Peyer's patch (tissue), 4 donors: ENCODE measurements at regions not wholly inside any gene's neighbourhood (a gene's known extent, or its start where the extent isn't known, plus 50 kb on each side); places are given as distances from the start of the nearest gene placed in this dataset.

Source experiments
- POLR2A ChIP-seq, 2 donors: fragments of 450-650 bp; IDR thresholded peaks; one replicate each; pipeline ENCODE4 v1.5.1; 2017; ENCODE audit warnings: antibody characterized with exemption in 2 of 2, mild to moderate bottlenecking in 2 of 2, moderate library complexity in 2 of 2
- TF ChIP-seq, protein P1 (sequence below), 6 experiments: fragments of 450-650 bp in 4 of 6; fragments of 200-600 bp in 2 of 6; sonication (generic) in 1 of 6; IDR thresholded peaks; one replicate each; pipeline ENCODE4 v1.5.1; 2017 to 2019; ENCODE audit warnings: antibody characterized with exemption in 6 of 6, mild to moderate bottlenecking in 3 of 6, moderate library complexity in 1 of 6

DNA sequence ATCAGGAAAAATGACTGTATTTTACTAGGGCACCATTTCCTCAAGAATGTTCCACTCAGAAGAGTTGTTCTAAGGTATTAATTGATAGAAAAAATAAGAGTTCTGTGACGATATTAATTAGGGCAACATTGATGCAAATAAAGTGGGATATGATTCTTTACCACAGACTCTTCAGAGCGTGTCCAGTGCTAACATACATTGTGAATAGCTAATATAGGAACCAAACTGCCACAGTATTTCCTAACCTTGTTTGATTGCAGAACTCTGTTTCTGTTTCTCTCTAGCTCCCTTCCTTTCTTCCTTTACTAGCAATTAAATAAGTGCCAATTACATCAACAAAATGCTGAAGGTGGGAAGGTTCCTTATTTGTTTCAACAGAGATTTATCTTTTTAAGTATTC is 154.1 kb upstream of the CPEB2 start:
- TF ChIP-seq, protein P1, sequence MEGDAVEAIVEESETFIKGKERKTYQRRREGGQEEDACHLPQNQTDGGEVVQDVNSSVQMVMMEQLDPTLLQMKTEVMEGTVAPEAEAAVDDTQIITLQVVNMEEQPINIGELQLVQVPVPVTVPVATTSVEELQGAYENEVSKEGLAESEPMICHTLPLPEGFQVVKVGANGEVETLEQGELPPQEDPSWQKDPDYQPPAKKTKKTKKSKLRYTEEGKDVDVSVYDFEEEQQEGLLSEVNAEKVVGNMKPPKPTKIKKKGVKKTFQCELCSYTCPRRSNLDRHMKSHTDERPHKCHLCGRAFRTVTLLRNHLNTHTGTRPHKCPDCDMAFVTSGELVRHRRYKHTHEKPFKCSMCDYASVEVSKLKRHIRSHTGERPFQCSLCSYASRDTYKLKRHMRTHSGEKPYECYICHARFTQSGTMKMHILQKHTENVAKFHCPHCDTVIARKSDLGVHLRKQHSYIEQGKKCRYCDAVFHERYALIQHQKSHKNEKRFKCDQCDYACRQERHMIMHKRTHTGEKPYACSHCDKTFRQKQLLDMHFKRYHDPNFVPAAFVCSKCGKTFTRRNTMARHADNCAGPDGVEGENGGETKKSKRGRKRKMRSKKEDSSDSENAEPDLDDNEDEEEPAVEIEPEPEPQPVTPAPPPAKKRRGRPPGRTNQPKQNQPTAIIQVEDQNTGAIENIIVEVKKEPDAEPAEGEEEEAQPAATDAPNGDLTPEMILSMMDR (IDR thresholded peaks at IDR 0.05): no peak
- no peak for TF ChIP-seq POLR2A (IDR thresholded peaks at IDR 0.05)
